ENCODE measurements at regions not wholly inside any gene's neighbourhood (a gene's known extent, or its start where the extent isn't known, plus 50 kb on each side); places are given as distances from the start of the nearest gene placed in this dataset.

DNA sequence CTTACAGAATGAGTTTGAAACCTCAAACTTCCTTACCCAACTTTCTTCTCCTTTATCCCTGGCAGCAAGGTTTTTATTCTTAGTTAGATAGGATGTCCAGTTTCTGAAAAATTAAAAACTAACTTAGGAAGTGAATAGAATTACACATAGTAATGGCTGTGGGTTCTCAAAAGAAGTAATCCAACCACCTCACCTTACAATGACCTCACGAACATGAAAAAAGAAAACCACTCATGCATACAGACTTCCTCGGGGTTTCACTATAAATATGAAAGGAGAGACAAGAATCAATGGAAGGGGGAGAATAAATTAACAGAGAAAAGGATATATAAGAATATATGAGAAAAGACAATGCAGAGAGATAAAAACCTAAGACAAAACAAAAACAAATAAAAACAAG is 1044.3 kb upstream of the KLHL29 start:
- ChIA-PET CTCF (no interaction called here), POLR2A (no interaction called here)
- TF ChIP-seq, protein P1, sequence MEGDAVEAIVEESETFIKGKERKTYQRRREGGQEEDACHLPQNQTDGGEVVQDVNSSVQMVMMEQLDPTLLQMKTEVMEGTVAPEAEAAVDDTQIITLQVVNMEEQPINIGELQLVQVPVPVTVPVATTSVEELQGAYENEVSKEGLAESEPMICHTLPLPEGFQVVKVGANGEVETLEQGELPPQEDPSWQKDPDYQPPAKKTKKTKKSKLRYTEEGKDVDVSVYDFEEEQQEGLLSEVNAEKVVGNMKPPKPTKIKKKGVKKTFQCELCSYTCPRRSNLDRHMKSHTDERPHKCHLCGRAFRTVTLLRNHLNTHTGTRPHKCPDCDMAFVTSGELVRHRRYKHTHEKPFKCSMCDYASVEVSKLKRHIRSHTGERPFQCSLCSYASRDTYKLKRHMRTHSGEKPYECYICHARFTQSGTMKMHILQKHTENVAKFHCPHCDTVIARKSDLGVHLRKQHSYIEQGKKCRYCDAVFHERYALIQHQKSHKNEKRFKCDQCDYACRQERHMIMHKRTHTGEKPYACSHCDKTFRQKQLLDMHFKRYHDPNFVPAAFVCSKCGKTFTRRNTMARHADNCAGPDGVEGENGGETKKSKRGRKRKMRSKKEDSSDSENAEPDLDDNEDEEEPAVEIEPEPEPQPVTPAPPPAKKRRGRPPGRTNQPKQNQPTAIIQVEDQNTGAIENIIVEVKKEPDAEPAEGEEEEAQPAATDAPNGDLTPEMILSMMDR (IDR thresholded peaks at IDR 0.05; ENCODE audit: insufficient read depth, low read length, missing control alignments), result no peak
- no peak overlapping the region for H3K4me3 ChIP-seq (ENCODE audit: low read depth, low read length)
- DNase-seq (ENCODE audit: low read depth, low spot score), result no peak

DNA sequence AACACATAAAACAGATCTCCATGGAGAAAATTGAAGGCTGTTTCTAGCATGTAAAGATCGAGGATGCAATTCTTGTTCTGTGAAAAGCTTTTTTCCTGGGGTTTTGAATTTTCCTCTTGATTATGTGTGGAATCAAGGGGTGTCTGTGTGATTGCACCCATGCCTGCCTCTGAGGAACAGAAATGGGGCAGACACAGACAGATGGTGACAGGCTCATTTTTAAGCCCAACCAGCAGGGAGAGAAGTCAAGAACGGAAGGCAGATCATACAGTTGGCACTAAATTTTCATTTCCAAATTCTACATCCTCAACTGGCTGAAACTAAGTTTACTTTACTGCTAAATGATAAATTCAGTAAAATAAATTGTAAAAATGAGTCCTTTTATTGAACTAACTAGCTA is 1037.7 kb upstream of the KLHL29 start:
- CTCF ChIA-PET, result no interaction called here
- TF ChIP-seq, protein P1 (IDR thresholded peaks at IDR 0.05; ENCODE audit: insufficient read depth, low read length, missing control alignments), result no peak
- no peak for DNase-seq (ENCODE audit: low read depth, low spot score)
- H3K4me3 ChIP-seq (ENCODE audit: low read depth, low read length), result no peak overlapping the region
- POLR2A ChIA-PET, result no interaction called here

DNA sequence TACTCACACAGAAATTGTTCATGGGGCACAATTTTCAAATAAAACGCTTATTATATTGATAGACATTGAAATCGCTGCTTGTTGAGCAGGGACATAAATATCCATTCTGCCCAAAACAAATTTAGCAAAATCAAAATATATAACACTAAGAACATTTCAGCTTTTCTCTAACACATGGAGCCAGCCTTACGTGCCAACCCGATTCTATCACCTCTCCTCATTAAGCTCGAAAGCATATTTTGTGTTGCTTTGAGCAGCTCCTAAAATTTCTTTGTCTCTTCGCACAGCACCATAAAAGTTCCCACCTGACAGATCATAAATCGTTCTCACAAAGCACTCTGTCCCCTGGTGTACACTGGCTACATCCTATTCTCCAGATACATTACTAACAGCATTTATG is 1034.4 kb upstream of the KLHL29 start:
- no peak for DNase-seq (ENCODE audit: low read depth, low spot score)
- POLR2A ChIA-PET, result no interaction called here

DNA sequence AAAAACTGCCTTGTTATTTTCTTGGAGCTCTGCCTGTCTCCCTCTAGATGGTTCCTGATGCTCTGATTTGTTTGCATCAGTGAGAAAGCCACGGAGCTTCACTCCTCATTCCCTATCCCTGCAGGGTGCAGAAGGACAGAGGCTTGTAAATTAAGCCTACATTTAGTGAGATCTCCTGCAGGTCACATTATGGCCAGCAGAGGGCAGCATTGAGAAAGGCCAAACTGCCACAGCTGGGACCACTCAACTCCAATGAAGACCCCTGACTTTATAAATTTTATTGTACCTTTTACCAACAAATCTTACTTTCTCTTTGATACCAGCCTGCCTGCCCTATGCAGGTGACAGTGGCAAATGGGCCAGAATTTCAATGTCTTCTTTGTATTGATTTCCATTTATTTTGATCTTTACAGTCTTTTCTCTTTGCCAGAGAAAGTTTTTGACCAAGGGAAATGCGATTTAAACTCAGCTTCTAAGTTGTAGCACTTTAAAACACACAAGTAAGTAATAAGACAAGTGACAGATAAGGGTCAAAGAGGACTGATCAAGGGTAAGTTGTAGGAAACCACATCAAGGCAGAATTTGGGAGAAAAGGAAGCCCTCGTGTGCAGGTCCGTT is 1029.1 kb upstream of the KLHL29 start:
- ChIA-PET POLR2A (no interaction called here), CTCF (interaction anchor here (1.3 kb wide), 1 partner anchor 8 kb away, joined by 4 read pairs; no protein-coding TSS in a partner anchor)
- DNase-seq (ENCODE audit: low read depth, low spot score), result no peak
- no peak overlapping the region for H3K4me3 ChIP-seq (ENCODE audit: low read depth, low read length)
- TF ChIP-seq, protein P1 (IDR thresholded peaks at IDR 0.05; ENCODE audit: insufficient read depth, low read length, missing control alignments), result peak; percentile 26

More for the DNA sequence above, 1034.4 kb upstream of the KLHL29 start:
- TF ChIP-seq, protein P1 (IDR thresholded peaks at IDR 0.05; ENCODE audit: insufficient read depth, low read length, missing control alignments), result no peak
- CTCF ChIA-PET, result no interaction called here
- H3K4me3 ChIP-seq (ENCODE audit: low read depth, low read length), result no peak overlapping the region

DNA sequence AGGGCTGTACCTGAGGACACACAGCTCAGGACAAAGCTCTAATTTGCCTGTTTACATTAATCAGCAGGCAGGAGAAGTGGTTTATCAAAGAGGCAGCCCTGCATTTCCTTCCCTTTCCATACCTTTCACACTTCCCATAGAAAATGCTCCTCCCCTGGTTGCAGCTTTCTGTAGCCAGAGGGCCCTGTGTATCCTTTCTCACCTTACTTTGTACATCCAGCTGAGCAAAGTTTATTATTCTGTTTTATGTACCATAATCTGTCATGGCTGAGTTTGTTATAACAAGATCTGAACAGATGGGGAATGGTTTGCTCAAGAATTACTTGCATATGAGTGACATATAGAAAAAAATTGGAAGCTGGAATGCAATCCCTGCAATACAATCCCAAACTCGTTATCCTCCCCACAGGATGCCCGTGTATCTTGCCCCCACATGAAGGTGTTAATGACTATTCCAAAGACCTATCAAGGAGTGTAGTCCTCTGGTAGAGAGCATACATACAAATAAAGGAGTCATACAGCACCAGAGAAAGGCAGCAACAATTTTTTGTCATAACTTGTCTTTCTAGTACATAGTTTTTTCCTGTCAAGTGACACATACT is 1025.8 kb upstream of the KLHL29 start:
- DNase-seq (ENCODE audit: low read depth, low spot score), result no peak
- TF ChIP-seq, protein P1 (IDR thresholded peaks at IDR 0.05; ENCODE audit: insufficient read depth, low read length, missing control alignments), result no peak
- H3K4me3 ChIP-seq (ENCODE audit: low read depth, low read length), result no peak overlapping the region
- CTCF ChIA-PET, result no interaction called here
- POLR2A ChIA-PET, result no interaction called here

DNA sequence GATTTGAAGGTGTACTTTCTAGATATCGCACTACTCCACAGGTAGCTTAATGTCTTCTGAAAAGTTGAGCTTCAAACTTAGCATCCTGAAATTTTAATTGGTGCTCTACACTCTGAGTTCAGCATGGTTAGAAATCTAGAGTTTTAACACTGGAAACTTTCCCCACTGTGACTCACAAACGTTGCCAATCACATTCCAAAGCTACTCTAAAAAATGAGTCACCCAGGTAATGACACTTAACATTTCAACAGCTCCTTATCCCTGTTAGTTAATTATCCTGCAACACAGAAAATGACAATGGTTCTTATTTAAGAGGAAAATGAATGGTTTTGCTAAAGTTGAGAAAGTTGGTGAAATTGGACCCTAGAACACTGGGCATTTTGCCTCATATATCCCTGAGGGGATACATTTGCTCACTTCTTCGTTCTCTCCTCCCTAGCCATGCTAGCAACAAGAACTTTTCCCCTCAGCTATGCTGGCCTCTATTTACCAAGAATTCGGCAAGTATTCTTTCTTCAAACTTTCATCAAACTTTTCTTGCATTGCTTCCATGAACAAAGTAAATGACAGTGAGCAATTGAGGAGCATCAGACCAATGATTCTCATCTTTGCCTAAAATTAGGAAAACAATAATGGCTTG is 1024.1 kb upstream of the KLHL29 start:
- POLR2A ChIA-PET, result no interaction called here
- H3K4me3 ChIP-seq (ENCODE audit: low read depth, low read length), result no peak overlapping the region
- TF ChIP-seq, protein P1 (IDR thresholded peaks at IDR 0.05; ENCODE audit: insufficient read depth, low read length, missing control alignments), result no peak
- DNase-seq (ENCODE audit: low read depth, low spot score), result no peak
- CTCF ChIA-PET, result no interaction called here

Data from AG04449 (cell line).